ENCODE measurements at regions not wholly inside any gene's neighbourhood (a gene's known extent, or its start where the extent isn't known, plus 50 kb on each side); places are given as distances from the start of the nearest gene placed in this dataset.

- H3K36me3 ChIP-seq (ENCODE audit: control insufficient read depth in 2 of 2, insufficient read depth in 2 of 2, low read length in 1 of 2) = no peaks in the 10 kb centered on the region
- no peak overlapping the region for H3K4me2 ChIP-seq (ENCODE audit: control insufficient read depth, insufficient read depth)
- ChIA-PET CTCF (no interaction called here), SMC1A (ENCODE audit: uncharacterized antibody, unreplicated experiment) (no interaction called here), RAD21 (ENCODE audit: unreplicated experiment) (no interaction called here), POLR2A (interaction anchor here (0.6 kb wide), 1 partner anchor 593 kb away, joined by 3 read pairs; no protein-coding TSS in a partner anchor)
- no peak overlapping the region for H3K9ac ChIP-seq (ENCODE audit: control insufficient read depth, insufficient read depth, low read length)
- no peak for ATAC-seq
- intact Hi-C loops (cut with micrococcal nuclease; ENCODE audit: unreplicated experiment) = loop anchor here (10.0 kb wide), 1 partner anchor 388 kb away; the partner anchor contains the start of genes DCAF16 and NCAPG
- 43% methylated on average over 7 of the region's 7 CpGs for WGBS (ENCODE audit: insufficient coverage, insufficient replicate concordance, low lambda C conversion rate, missing lambda C conversion rate)
- H4K20me1 ChIP-seq (ENCODE audit: control insufficient read depth, insufficient read depth) = no peaks in the 10 kb centered on the region
- no peaks in the 10 kb centered on the region for H3K27me3 ChIP-seq (replicated peaks in 1 of 2; ENCODE audit: control insufficient read depth in 2 of 2, insufficient read depth in 2 of 2, low read length in 1 of 2)
- H3K27ac ChIP-seq (ENCODE audit: control insufficient read depth, insufficient read depth) = no peak overlapping the region
- BruUV-seq (replicated peaks) = no TSS peak
- H3K4me3 ChIP-seq = no peak overlapping the region
- H3K9me3 ChIP-seq (replicated peaks; ENCODE audit: control insufficient read depth, insufficient read depth, low read length) = no peaks in the 10 kb centered on the region
- no peaks in the 10 kb centered on the region for H3K79me2 ChIP-seq (ENCODE audit: control insufficient read depth, insufficient read depth, low read length)
- no peak for TF ChIP-seq PML (IDR thresholded peaks at IDR 0.05; ENCODE audit: low read length)
- TF ChIP-seq MAX (IDR thresholded peaks at IDR 0.05; ENCODE audit: low read depth, low read length) = no peak
- TF ChIP-seq POLR2AphosphoS5 (IDR thresholded peaks at IDR 0.05; ENCODE audit: low read length) = no peak
- no peak overlapping the region for H2AFZ ChIP-seq (ENCODE audit: control insufficient read depth, low read depth, low read length)
- no peaks in the 10 kb centered on the region for H3K4me1 ChIP-seq (ENCODE audit: control insufficient read depth, insufficient read depth, low read length)
- no peak for FAIRE-seq
- in situ Hi-C loops (cut with MboI) = no loop called here
- DNase-seq (ENCODE audit: low read depth, low spot score) = no peak
These were observed 180.9 kb upstream of the LCORL start for GRCh38 chr4:18202486-18202885.

GRCh38 chr4:18201885-18202284 lies 180.3 kb upstream of the LCORL start:
- Histone ChIP-seq H3K27me3 (replicated peaks in 1 of 2; ENCODE audit: control insufficient read depth in 2 of 2, insufficient read depth in 2 of 2, low read length in 1 of 2) (no peaks in the 10 kb centered on the region), H4K20me1 (ENCODE audit: control insufficient read depth, insufficient read depth) (no peaks in the 10 kb centered on the region), H3K9ac (ENCODE audit: control insufficient read depth, insufficient read depth, low read length) (no peak overlapping the region), H3K36me3 (ENCODE audit: control insufficient read depth in 2 of 2, insufficient read depth in 2 of 2, low read length in 1 of 2) (no peaks in the 10 kb centered on the region), H3K79me2 (ENCODE audit: control insufficient read depth, insufficient read depth, low read length) (no peaks in the 10 kb centered on the region), H3K4me1 (ENCODE audit: control insufficient read depth, insufficient read depth, low read length) (no peaks in the 10 kb centered on the region), H3K9me3 (replicated peaks; ENCODE audit: control insufficient read depth, insufficient read depth, low read length) (no peaks in the 10 kb centered on the region), H3K4me3 (no peak overlapping the region), H2AFZ (ENCODE audit: control insufficient read depth, low read depth, low read length) (no peak overlapping the region), H3K27ac (ENCODE audit: control insufficient read depth, insufficient read depth) (no peak overlapping the region), H3K4me2 (ENCODE audit: control insufficient read depth, insufficient read depth) (no peak overlapping the region)
- ChIA-PET CTCF (no interaction called here), POLR2A (interaction anchor here (0.6 kb wide), 1 partner anchor 592 kb away, joined by 3 read pairs; no protein-coding TSS in a partner anchor), RAD21 (ENCODE audit: unreplicated experiment) (no interaction called here), SMC1A (ENCODE audit: uncharacterized antibody, unreplicated experiment) (no interaction called here)
- FAIRE-seq (no peak), DNase-seq (ENCODE audit: low read depth, low spot score) (no peak), ATAC-seq (no peak)
- intact Hi-C loops (cut with micrococcal nuclease; ENCODE audit: unreplicated experiment) (loop anchor here (10.0 kb wide), 1 partner anchor 387 kb away; the partner anchor contains the start of genes DCAF16 and NCAPG), in situ Hi-C loops (cut with MboI) (no loop called here)
- no TSS peak for BruUV-seq (replicated peaks)
- 38% methylated on average over 3 of the region's 3 CpGs for WGBS (ENCODE audit: insufficient coverage, insufficient replicate concordance, low lambda C conversion rate, missing lambda C conversion rate)
- TF ChIP-seq ASH2L (IDR thresholded peaks at IDR 0.05; ENCODE audit: borderline replicate concordance, low read depth) (no peak), SP1 (IDR thresholded peaks at IDR 0.05; ENCODE audit: low read depth, low read length) (no peak), MYB (IDR thresholded peaks at IDR 0.05; ENCODE audit: borderline replicate concordance, low read depth, low read length) (no peak), E2F4 (IDR thresholded peaks at IDR 0.05; ENCODE audit: low read depth, low read length) (no peak), ZNF274 (IDR thresholded peaks at IDR 0.05; ENCODE audit: insufficient read depth, insufficient read length) (no peak), TARDBP (IDR thresholded peaks at IDR 0.05; ENCODE audit: borderline replicate concordance) (no peak), MTA2 (IDR thresholded peaks at IDR 0.05; ENCODE audit: low read depth) (no peak), PAX8 (IDR thresholded peaks at IDR 0.05) (no peak), SREBF1 (IDR thresholded peaks at IDR 0.05; ENCODE audit: low read length) (no peak), SMAD1 (IDR thresholded peaks at IDR 0.05; ENCODE audit: low read depth, partially characterized antibody) (no peak), RBBP5 (conservative IDR thresholded peaks at IDR 0.05) (no peak), ZNF207 (IDR thresholded peaks at IDR 0.05; ENCODE audit: borderline replicate concordance) (no peak), ETV6 (conservative IDR thresholded peaks at IDR 0.05 in 1 of 2, IDR thresholded peaks at IDR 0.05 in 1 of 2; ENCODE audit: borderline replicate concordance in 1 of 2, low read depth in 1 of 2) (no peak), RAD51 (IDR thresholded peaks at IDR 0.05) (no peak), NRF1 (conservative IDR thresholded peaks at IDR 0.05; ENCODE audit: low read depth, low read length) (no peak)
- TF ChIP-seq, protein P1, sequence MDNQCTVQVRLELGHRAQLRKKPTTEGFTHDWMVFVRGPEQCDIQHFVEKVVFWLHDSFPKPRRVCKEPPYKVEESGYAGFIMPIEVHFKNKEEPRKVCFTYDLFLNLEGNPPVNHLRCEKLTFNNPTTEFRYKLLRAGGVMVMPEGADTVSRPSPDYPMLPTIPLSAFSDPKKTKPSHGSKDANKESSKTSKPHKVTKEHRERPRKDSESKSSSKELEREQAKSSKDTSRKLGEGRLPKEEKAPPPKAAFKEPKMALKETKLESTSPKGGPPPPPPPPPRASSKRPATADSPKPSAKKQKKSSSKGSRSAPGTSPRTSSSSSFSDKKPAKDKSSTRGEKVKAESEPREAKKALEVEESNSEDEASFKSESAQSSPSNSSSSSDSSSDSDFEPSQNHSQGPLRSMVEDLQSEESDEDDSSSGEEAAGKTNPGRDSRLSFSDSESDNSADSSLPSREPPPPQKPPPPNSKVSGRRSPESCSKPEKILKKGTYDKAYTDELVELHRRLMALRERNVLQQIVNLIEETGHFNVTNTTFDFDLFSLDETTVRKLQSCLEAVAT (IDR thresholded peaks at IDR 0.05) = no peak

Measured in GM12878 (cell line).